GM12878 (cell line): ENCODE measurements at regions not wholly inside any gene's neighbourhood (a gene's known extent, or its start where the extent isn't known, plus 50 kb on each side); places are given as distances from the start of the nearest gene placed in this dataset.

Experiments used
- ATAC-seq: fragments of 200-7000 bp; cut with Tn5 transposase; 3 replicates; pipeline ENCODE4 v1.9.1; 2020; ENCODE audit warnings: mild to moderate bottlenecking, moderate library complexity
- BruUV-seq: library from RNA; stranded (reverse); fragments of 400-500 nt; replicated peaks from 2 replicates; lab custom pipeline; 2021; lab: Mats Ljungman, UMichigan
- CTCF ChIA-PET: fragments of 300-600 bp; sonication (Branson Sonifier 250); formaldehyde crosslinking; extraction: SDS; loops from one replicate; lab custom pipeline; 2021; ENCODE audit warnings: inconsistent platforms; lab: Yijun Ruan, JAX
- POLR2A ChIA-PET: fragments of 350-600 bp; formaldehyde crosslinking; extraction: SDS; loops from one replicate; lab custom pipeline; 2021; ENCODE audit warnings: inconsistent platforms; lab: Charles Lee
- RAD21 ChIA-PET: fragments of 300-600 bp; sonication (Branson Sonifier 250); formaldehyde crosslinking; loops from one replicate; lab custom pipeline; 2023; ENCODE audit warnings: antibody characterized with exemption; ENCODE audit not compliant: unreplicated experiment; lab: Charles Lee
- SMC1A ChIA-PET: fragments of 300-600 bp; sonication (Branson Sonifier 250); formaldehyde crosslinking; loops from one replicate; lab custom pipeline; 2023; ENCODE audit not compliant: unreplicated experiment, uncharacterized antibody; lab: Charles Lee
- DNase-seq: peaks from one replicate; pipeline ENCODE4 v3.0.0-alpha.2; 2011; ENCODE audit warnings: low read depth, low spot score
- FAIRE-seq: peaks from 3 replicates; lab custom pipeline; 2011; peaks lifted over from hg19 to GRCh38; lab: Jason Lieb, UNC
- H2AFZ ChIP-seq: 2 replicates; pipeline ENCODE4 v1.6.0; 2011; ENCODE audit warnings: low read depth, low read length, control low read depth; ENCODE audit not compliant: control insufficient read depth
- H3K27ac ChIP-seq: 2 replicates; pipeline ENCODE4 v1.5.1; 2011; ENCODE audit warnings: control low read depth; ENCODE audit not compliant: control insufficient read depth, insufficient read depth
- H3K27me3 ChIP-seq, 2 experiments: replicated peaks in 1 of 2; 2 replicates each; pipeline versions ENCODE4 v1.6.0 to v1.6.1; 2011; ENCODE audit warnings: low read length in 1 of 2; ENCODE audit not compliant: control insufficient read depth in 2 of 2, insufficient read depth in 2 of 2
- H3K36me3 ChIP-seq, 2 experiments: 2 replicates each; pipeline ENCODE4 v1.5.1; 2011; ENCODE audit warnings: low read length in 1 of 2; ENCODE audit not compliant: control insufficient read depth in 2 of 2, insufficient read depth in 2 of 2
- H3K4me1 ChIP-seq: 2 replicates; pipeline ENCODE4 v1.6.1; 2011; ENCODE audit warnings: mild to moderate bottlenecking, low read length, moderate library complexity, mixed read lengths; ENCODE audit not compliant: control insufficient read depth, insufficient read depth
- H3K4me2 ChIP-seq: 2 replicates; pipeline ENCODE4 v1.6.0; 2011; ENCODE audit warnings: control low read depth; ENCODE audit not compliant: control insufficient read depth, insufficient read depth
- H3K4me3 ChIP-seq: fragments of 200-600 bp; sonication (generic); 2 replicates; pipeline ENCODE4 v1.5.1; 2016
- H3K79me2 ChIP-seq: 2 replicates; pipeline ENCODE4 v1.6.0; 2011; ENCODE audit warnings: low read length; ENCODE audit not compliant: control insufficient read depth, insufficient read depth
- H3K9ac ChIP-seq: 2 replicates; pipeline ENCODE4 v1.8.0; 2011; ENCODE audit warnings: low read length, control low read depth, mixed read lengths; ENCODE audit not compliant: control insufficient read depth, insufficient read depth
- H3K9me3 ChIP-seq: replicated peaks from 3 replicates; pipeline ENCODE4 v1.5.1; 2011; ENCODE audit warnings: mild to moderate bottlenecking, low read length; ENCODE audit not compliant: control insufficient read depth, insufficient read depth
- H4K20me1 ChIP-seq: 2 replicates; pipeline ENCODE4 v1.6.0; 2011; ENCODE audit not compliant: control insufficient read depth, insufficient read depth
- CEBPZ ChIP-seq: fragments of 150-350 bp; IDR thresholded peaks from 2 replicates; pipeline ENCODE4 v1.6.1; 2016; ENCODE audit warnings: low read depth, low read length
- ESRRA ChIP-seq: IDR thresholded peaks from 2 replicates; pipeline ENCODE4 v1.6.1; 2012; ENCODE audit warnings: mild to moderate bottlenecking, low read length, improper control_type of control experiment
- JUND ChIP-seq: IDR thresholded peaks from 2 replicates; pipeline ENCODE4 v1.6.1; 2012; ENCODE audit warnings: low read depth, mild to moderate bottlenecking, low read length, improper control_type of control experiment, moderate library complexity
- SIN3A ChIP-seq: IDR thresholded peaks from 2 replicates; pipeline ENCODE4 v1.6.1; 2012; ENCODE audit warnings: low read depth, low read length, improper control_type of control experiment
- SMAD1 ChIP-seq: fragments of 450-650 bp; IDR thresholded peaks from 2 replicates; pipeline ENCODE4 v1.6.1; 2018; ENCODE audit warnings: mild to moderate bottlenecking, low read depth; ENCODE audit not compliant: partially characterized antibody
- ZBTB40 ChIP-seq: fragments of 450-650 bp; IDR thresholded peaks from 2 replicates; pipeline ENCODE4 v1.6.1; 2016; ENCODE audit warnings: mild to moderate bottlenecking, moderate library complexity, borderline replicate concordance
- WGBS: methylation state at CpG from one replicate; pipeline ENCODE4 v1.1.6; 2016; ENCODE audit warnings: low lambda C conversion rate; ENCODE audit not compliant: insufficient replicate concordance, insufficient coverage; ENCODE audit errors: missing lambda C conversion rate; 5-methylcytosine and 5-hydroxymethylcytosine counted together
- in situ Hi-C: fragments of 300-500 bp; cut with MboI; formaldehyde crosslinking; loops from 9 replicates; pipeline ENCODE4 v1.14.3; 2018; ENCODE audit warnings: mixed read lengths
- intact Hi-C: fragments of 100-400 bp; cut with micrococcal nuclease; formaldehyde crosslinking; loops from one replicate; pipeline ENCODE4 v1.14.2; 2022; ENCODE audit not compliant: unreplicated experiment

- no peak for TF ChIP-seq ZBTB40
- TF ChIP-seq JUND = no peak
- TF ChIP-seq, all 136 proteins: peak for 0
Observed at GRCh38 chr4:11201256-11201655, 227.4 kb downstream of the HS3ST1 start (continued).

- Histone ChIP-seq H3K79me2 (no peaks in the 10 kb centered on the region), H3K27ac (no peak overlapping the region), H2AFZ (no peak overlapping the region), H3K27me3 (no peaks in the 10 kb centered on the region), H3K4me3 (no peak overlapping the region), H3K36me3 (no peaks in the 10 kb centered on the region), H3K9me3 (no peaks in the 10 kb centered on the region; the same call in 2 of the 3 replicates), H3K9ac (no peak overlapping the region), H3K4me1 (no peaks in the 10 kb centered on the region), H3K4me2 (no peak overlapping the region), H4K20me1 (no peaks in the 10 kb centered on the region)
- ChIA-PET RAD21 (no interaction called here), CTCF (no interaction called here), POLR2A (no interaction called here), SMC1A (no interaction called here)
- 56% methylated on average over 14 of the region's 14 CpGs for WGBS
- TF ChIP-seq SMAD1 = no peak
- TF ChIP-seq SIN3A = no peak
- TF ChIP-seq CEBPZ = no peak
- no peak for TF ChIP-seq ESRRA
- FAIRE-seq = peak; percentile 38
- intact Hi-C loops = no loop called here
- no TSS peak for BruUV-seq
- in situ Hi-C loops = no loop called here
- ATAC-seq = no peak
- no peak for DNase-seq
Observed at GRCh38 chr4:11198516-11199305, 230.0 kb downstream of the HS3ST1 start.
